Testis (tissue), 2 donors: ENCODE measurements at regions not wholly inside any gene's neighbourhood (a gene's known extent, or its start where the extent isn't known, plus 50 kb on each side); places are given as distances from the start of the nearest gene placed in this dataset.

Experiments
- CTCF ChIP-seq, 3 experiments: fragments of 450-650 bp in 2 of 3; fragments of 200-600 bp in 1 of 3; sonication (generic) in 1 of 3; IDR thresholded peaks; one replicate each; pipeline ENCODE4 v1.5.1; 2016 to 2019; ENCODE audit warnings: antibody characterized with exemption in 3 of 3, mild to moderate bottlenecking in 2 of 3, moderate library complexity in 1 of 3
- POLR2A ChIP-seq: fragments of 450-650 bp; IDR thresholded peaks from one replicate; pipeline ENCODE4 v1.6.1; 2017; ENCODE audit warnings: antibody characterized with exemption, mild to moderate bottlenecking, moderate library complexity

DNA sequence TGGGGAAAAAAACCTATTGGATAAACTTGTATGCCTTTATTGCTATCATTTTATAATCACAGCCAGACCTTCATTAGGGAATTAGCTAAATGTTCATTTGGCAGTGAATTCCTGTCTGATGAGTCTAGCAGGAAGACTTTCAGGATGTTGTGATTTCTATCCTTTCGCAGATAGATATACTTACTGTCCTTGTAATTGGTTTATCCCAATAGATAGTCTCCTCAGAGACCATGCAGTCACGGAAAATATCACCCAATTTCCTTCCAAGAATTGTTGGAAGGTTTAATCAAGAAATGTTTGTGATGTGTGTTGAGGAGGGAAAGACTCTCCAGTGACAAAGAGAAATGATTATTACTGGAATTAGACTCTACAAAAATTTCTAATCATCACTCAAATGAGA is 1937.9 kb upstream of the WWC1 start:
- TF ChIP-seq CTCF (IDR thresholded peaks at IDR 0.05) (no peak), POLR2A (no peak)
